Panc1 (cell line): ENCODE measurements at regions not wholly inside any gene's neighbourhood (a gene's known extent, or its start where the extent isn't known, plus 50 kb on each side); places are given as distances from the start of the nearest gene placed in this dataset.

Source experiments
- ATAC-seq: fragments of 200-7000 bp; cut with Tn5 transposase; 2 replicates; pipeline ENCODE4 v1.9.1; 2020; ENCODE audit warnings: mild to moderate bottlenecking, moderate library complexity
- BruUV-seq: library from RNA; stranded (reverse); fragments of 400-500 nt; replicated peaks from 2 replicates; lab custom pipeline; 2021; lab: Mats Ljungman, UMichigan
- CTCF ChIA-PET: fragments of 300-600 bp; sonication (Branson Sonifier 250); formaldehyde crosslinking; loops from one replicate; lab custom pipeline; 2022; ENCODE audit warnings: antibody characterized with exemption; lab: Charles Lee
- POLR2A ChIA-PET: fragments of 300-600 bp; sonication (Branson Sonifier 250); formaldehyde crosslinking; loops from one replicate; lab custom pipeline; 2022; ENCODE audit warnings: antibody characterized with exemption; lab: Charles Lee
- DNase-seq: peaks from one replicate; pipeline ENCODE4 v3.0.0-alpha.2; 2010; ENCODE audit warnings: low read depth, low spot score
- H3K27ac ChIP-seq: 2 replicates; pipeline ENCODE4 v1.5.1; 2011; ENCODE audit warnings: mild to moderate bottlenecking, low read length, inconsistent platforms
- H3K27me3 ChIP-seq: fragments of 200-500 bp; sonication (Bioruptor generic); 2 replicates; pipeline ENCODE4 v1.6.0; 2014; ENCODE audit warnings: low read length, inconsistent platforms; ENCODE audit not compliant: control insufficient read depth, insufficient read depth
- H3K36me3 ChIP-seq: fragments of 200-500 bp; sonication (Bioruptor generic); 2 replicates; pipeline ENCODE4 v1.5.1; 2014; ENCODE audit warnings: inconsistent platforms, mild to moderate bottlenecking, low read length, moderate library complexity; ENCODE audit not compliant: control insufficient read depth, insufficient read depth
- H3K4me1 ChIP-seq: 2 replicates; pipeline ENCODE4 v1.5.1; 2011; ENCODE audit warnings: inconsistent platforms, mild to moderate bottlenecking, low read length, moderate library complexity; ENCODE audit not compliant: control insufficient read depth, insufficient read depth
- H3K4me3 ChIP-seq, 2 experiments: 2 replicates each; pipeline ENCODE4 v1.5.1; 2011 to 2012; ENCODE audit warnings: low read depth in 2 of 2, low read length in 2 of 2, mild to moderate bottlenecking in 2 of 2, inconsistent platforms in 1 of 2, moderate library complexity in 1 of 2
- H3K9me3 ChIP-seq: fragments of 200-500 bp; sonication (Bioruptor generic); 2 replicates; pipeline ENCODE4 v1.5.1; 2014; ENCODE audit warnings: low read depth, mild to moderate bottlenecking, inconsistent platforms, low read length, moderate library complexity; ENCODE audit not compliant: control insufficient read depth, insufficient read depth
- POLR2AphosphoS5 ChIP-seq: IDR thresholded peaks from 2 replicates; pipeline ENCODE4 v1.6.1; 2012; ENCODE audit warnings: mild to moderate bottlenecking, low read depth, low read length, moderate library complexity
- SIN3A ChIP-seq: IDR thresholded peaks from 2 replicates; pipeline ENCODE4 v1.6.1; 2012; ENCODE audit warnings: low read depth, mild to moderate bottlenecking, low read length, moderate library complexity, borderline replicate concordance; ENCODE audit not compliant: insufficient read depth
- TCF7L2 ChIP-seq: IDR thresholded peaks from 2 replicates; pipeline ENCODE4 v1.6.1; 2011; ENCODE audit warnings: mild to moderate bottlenecking, low read depth, low read length, inconsistent platforms
- in situ Hi-C: cut with HindIII; loops from 2 replicates; pipeline ENCODE4 v1.10.0; 2016; ENCODE audit warnings: low sequenced_read_pairs, low pct_unique_long_range_greater_than_20kb
- intact Hi-C: fragments of 100-400 bp; cut with micrococcal nuclease; formaldehyde crosslinking; loops from one replicate; pipeline ENCODE4 v1.10.0; 2022; ENCODE audit not compliant: unreplicated experiment
- TF ChIP-seq, protein P1 (sequence below): fragments of 450-650 bp; IDR thresholded peaks from 2 replicates; pipeline ENCODE4 v1.5.1; 2017; ENCODE audit warnings: mild to moderate bottlenecking
- TF ChIP-seq, protein P2 (sequence below), 2 experiments: IDR thresholded peaks; 2 replicates each; pipeline ENCODE4 v1.6.1; 2011 to 2012; ENCODE audit warnings: low read depth in 2 of 2, control low read depth in 1 of 2, low read length in 1 of 2, mild to moderate bottlenecking in 1 of 2, moderate library complexity in 1 of 2; ENCODE audit not compliant: insufficient read depth in 1 of 2

- Histone ChIP-seq H3K4me3 (no peak overlapping the region), H3K36me3 (no peaks in the 10 kb centered on the region), H3K27me3 (no peaks in the 10 kb centered on the region), H3K27ac (no peak overlapping the region), H3K4me1 (no peaks in the 10 kb centered on the region), H3K9me3 (no peaks in the 10 kb centered on the region)
- in situ Hi-C loops: no loop called here
- POLR2A ChIA-PET: no interaction called here
- CTCF ChIA-PET: no interaction called here
- DNase-seq (no peak), ATAC-seq (no peak)
- intact Hi-C loops: no loop called here
- BruUV-seq: no TSS peak
- TF ChIP-seq, protein P1, sequence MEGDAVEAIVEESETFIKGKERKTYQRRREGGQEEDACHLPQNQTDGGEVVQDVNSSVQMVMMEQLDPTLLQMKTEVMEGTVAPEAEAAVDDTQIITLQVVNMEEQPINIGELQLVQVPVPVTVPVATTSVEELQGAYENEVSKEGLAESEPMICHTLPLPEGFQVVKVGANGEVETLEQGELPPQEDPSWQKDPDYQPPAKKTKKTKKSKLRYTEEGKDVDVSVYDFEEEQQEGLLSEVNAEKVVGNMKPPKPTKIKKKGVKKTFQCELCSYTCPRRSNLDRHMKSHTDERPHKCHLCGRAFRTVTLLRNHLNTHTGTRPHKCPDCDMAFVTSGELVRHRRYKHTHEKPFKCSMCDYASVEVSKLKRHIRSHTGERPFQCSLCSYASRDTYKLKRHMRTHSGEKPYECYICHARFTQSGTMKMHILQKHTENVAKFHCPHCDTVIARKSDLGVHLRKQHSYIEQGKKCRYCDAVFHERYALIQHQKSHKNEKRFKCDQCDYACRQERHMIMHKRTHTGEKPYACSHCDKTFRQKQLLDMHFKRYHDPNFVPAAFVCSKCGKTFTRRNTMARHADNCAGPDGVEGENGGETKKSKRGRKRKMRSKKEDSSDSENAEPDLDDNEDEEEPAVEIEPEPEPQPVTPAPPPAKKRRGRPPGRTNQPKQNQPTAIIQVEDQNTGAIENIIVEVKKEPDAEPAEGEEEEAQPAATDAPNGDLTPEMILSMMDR: no peak
- TF ChIP-seq TCF7L2 (no peak), POLR2AphosphoS5 (no peak), SIN3A (no peak)
- TF ChIP-seq, protein P2, sequence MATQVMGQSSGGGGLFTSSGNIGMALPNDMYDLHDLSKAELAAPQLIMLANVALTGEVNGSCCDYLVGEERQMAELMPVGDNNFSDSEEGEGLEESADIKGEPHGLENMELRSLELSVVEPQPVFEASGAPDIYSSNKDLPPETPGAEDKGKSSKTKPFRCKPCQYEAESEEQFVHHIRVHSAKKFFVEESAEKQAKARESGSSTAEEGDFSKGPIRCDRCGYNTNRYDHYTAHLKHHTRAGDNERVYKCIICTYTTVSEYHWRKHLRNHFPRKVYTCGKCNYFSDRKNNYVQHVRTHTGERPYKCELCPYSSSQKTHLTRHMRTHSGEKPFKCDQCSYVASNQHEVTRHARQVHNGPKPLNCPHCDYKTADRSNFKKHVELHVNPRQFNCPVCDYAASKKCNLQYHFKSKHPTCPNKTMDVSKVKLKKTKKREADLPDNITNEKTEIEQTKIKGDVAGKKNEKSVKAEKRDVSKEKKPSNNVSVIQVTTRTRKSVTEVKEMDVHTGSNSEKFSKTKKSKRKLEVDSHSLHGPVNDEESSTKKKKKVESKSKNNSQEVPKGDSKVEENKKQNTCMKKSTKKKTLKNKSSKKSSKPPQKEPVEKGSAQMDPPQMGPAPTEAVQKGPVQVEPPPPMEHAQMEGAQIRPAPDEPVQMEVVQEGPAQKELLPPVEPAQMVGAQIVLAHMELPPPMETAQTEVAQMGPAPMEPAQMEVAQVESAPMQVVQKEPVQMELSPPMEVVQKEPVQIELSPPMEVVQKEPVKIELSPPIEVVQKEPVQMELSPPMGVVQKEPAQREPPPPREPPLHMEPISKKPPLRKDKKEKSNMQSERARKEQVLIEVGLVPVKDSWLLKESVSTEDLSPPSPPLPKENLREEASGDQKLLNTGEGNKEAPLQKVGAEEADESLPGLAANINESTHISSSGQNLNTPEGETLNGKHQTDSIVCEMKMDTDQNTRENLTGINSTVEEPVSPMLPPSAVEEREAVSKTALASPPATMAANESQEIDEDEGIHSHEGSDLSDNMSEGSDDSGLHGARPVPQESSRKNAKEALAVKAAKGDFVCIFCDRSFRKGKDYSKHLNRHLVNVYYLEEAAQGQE (IDR thresholded peaks at IDR 0.05; ENCODE audit: insufficient read depth in 1 of 2, low read depth in 2 of 2, low read length in 1 of 2): no peak
These were observed 274.1 kb upstream of the SASH1 start for GRCh38 chr6:148068437-148069061.

DNA sequence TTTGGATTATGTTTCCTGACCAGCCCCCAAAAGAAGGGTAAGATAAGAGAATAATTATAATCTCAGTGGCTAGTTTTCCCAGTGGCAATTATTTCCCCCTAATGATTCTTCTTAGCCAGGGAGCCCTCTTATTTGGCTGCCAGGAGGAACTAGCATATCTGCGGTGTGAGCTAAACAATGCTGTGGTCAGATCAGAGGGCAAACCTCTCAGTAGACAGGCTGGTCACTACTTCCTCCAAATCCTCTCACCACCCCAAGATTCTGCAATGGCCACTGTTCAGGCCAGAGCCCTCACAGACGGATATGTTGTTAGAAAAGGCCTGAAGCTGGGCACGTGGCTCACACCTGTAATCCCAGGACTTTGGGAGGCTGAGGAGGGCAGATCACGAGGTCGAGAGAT, 273.4 kb upstream of the SASH1 start:
- Histone ChIP-seq H3K4me1 (no peaks in the 10 kb centered on the region), H3K4me3 (no peak overlapping the region), H3K27me3 (no peaks in the 10 kb centered on the region), H3K27ac (no peak overlapping the region), H3K36me3 (no peaks in the 10 kb centered on the region), H3K9me3 (no peaks in the 10 kb centered on the region)
- CTCF ChIA-PET: no interaction called here
- POLR2A ChIA-PET: no interaction called here
- DNase-seq (no peak), ATAC-seq (no peak)
- BruUV-seq: no TSS peak
- TF ChIP-seq TCF7L2: no peak
- TF ChIP-seq SIN3A: no peak
- TF ChIP-seq, protein P2 (IDR thresholded peaks at IDR 0.05; ENCODE audit: insufficient read depth in 1 of 2, low read depth in 2 of 2, low read length in 1 of 2): no peak
- intact Hi-C loops: no loop called here
- in situ Hi-C loops: no loop called here
